GM12878 (cell line): ENCODE measurements at regions not wholly inside any gene's neighbourhood (a gene's known extent, or its start where the extent isn't known, plus 50 kb on each side); places are given as distances from the start of the nearest gene placed in this dataset.

Experiments
- BACH1 ChIP-seq: fragments of 450-650 bp; IDR thresholded peaks from 2 replicates; pipeline ENCODE4 v1.6.1; 2017; ENCODE audit warnings: mild to moderate bottlenecking, borderline replicate concordance
- IKZF1 ChIP-seq: fragments of 450-650 bp; conservative IDR thresholded peaks from 2 replicates; pipeline ENCODE4 v1.6.1; 2017; ENCODE audit warnings: antibody characterized with exemption, mild to moderate bottlenecking
- MTA3 ChIP-seq: IDR thresholded peaks from 2 replicates; pipeline ENCODE4 v1.6.1; 2012; ENCODE audit warnings: low read length, inconsistent platforms, borderline replicate concordance
- NFYB ChIP-seq: IDR thresholded peaks from 2 replicates; pipeline ENCODE4 v1.6.1; 2011; ENCODE audit warnings: low read depth, mild to moderate bottlenecking, low read length, improper control_type of control experiment, moderate library complexity; ENCODE audit not compliant: insufficient read depth
- POU2F2 ChIP-seq: IDR thresholded peaks from 3 replicates; pipeline ENCODE4 v1.6.1; 2011; ENCODE audit warnings: low read depth, mild to moderate bottlenecking, low read length, borderline replicate concordance
- SMC3 ChIP-seq: IDR thresholded peaks from 2 replicates; pipeline ENCODE4 v1.6.1; 2011; ENCODE audit warnings: low read length, improper control_type of control experiment, borderline replicate concordance
- STAT3 ChIP-seq: IDR thresholded peaks from 2 replicates; pipeline ENCODE4 v1.6.1; 2011; ENCODE audit warnings: low read depth, low read length, improper control_type of control experiment
- TF ChIP-seq, protein P1 (sequence below): fragments of 450-650 bp; IDR thresholded peaks from 2 replicates; pipeline ENCODE4 v1.6.1; 2017; ENCODE audit warnings: antibody characterized with exemption, mild to moderate bottlenecking, moderate library complexity
- TF ChIP-seq, protein P2 (sequence below), 3 experiments: IDR thresholded peaks in 2 of 3; conservative IDR thresholded peaks in 1 of 3; 2 replicates each; pipeline ENCODE4 v1.5.1; 2011; ENCODE audit warnings: low read depth in 3 of 3, low read length in 3 of 3, mild to moderate bottlenecking in 3 of 3, control low read depth in 2 of 3, moderate library complexity in 2 of 3, inconsistent platforms in 1 of 3, mixed read lengths in 1 of 3; ENCODE audit not compliant: control insufficient read depth in 2 of 3, insufficient read depth in 1 of 3; ENCODE audit errors: extremely low read depth in 1 of 3
- TF ChIP-seq, protein P3 (sequence below): IDR thresholded peaks from 2 replicates; pipeline ENCODE4 v1.6.1; 2011; ENCODE audit warnings: borderline replicate concordance, low read depth, mild to moderate bottlenecking, moderate library complexity, mixed read lengths, low read length; ENCODE audit not compliant: insufficient read depth; ENCODE audit errors: extremely low read length

DNA sequence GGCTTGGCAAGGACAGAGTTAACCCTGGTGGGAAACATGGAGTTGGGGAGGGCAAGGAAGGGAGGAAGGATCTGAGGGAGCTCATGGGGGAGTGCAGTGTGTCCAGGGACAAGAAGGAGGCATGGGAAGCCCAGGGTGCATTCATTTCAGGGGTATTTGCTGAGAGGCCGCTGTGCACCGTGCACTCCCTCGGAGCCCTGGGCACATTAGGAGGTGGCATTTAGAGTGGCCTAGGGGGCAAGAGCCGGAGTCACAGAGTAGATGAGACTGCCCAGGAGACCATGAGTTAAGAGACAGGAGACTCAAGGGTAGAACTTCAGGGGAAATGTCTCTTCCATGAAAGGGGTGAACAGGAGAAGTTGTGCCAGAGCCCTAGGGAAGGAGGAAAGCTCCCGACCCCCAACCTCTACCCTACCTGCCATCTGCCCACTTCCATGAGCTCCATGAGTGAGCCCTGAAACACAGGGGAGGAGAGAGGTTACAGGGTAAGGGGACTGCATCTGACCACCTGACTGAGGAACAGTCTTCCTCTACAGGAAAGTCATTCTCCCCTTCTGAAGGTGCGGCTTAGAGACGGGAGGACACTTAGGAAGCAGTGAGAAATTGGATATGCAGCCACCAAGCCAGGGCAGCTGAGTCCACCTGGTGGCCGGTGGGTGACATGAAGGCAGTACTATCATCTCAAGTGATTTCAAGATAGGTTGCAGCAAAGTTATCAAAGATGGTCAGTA lies 58.5 kb upstream of the COPS8 start (continued):
- TF ChIP-seq, protein P1, sequence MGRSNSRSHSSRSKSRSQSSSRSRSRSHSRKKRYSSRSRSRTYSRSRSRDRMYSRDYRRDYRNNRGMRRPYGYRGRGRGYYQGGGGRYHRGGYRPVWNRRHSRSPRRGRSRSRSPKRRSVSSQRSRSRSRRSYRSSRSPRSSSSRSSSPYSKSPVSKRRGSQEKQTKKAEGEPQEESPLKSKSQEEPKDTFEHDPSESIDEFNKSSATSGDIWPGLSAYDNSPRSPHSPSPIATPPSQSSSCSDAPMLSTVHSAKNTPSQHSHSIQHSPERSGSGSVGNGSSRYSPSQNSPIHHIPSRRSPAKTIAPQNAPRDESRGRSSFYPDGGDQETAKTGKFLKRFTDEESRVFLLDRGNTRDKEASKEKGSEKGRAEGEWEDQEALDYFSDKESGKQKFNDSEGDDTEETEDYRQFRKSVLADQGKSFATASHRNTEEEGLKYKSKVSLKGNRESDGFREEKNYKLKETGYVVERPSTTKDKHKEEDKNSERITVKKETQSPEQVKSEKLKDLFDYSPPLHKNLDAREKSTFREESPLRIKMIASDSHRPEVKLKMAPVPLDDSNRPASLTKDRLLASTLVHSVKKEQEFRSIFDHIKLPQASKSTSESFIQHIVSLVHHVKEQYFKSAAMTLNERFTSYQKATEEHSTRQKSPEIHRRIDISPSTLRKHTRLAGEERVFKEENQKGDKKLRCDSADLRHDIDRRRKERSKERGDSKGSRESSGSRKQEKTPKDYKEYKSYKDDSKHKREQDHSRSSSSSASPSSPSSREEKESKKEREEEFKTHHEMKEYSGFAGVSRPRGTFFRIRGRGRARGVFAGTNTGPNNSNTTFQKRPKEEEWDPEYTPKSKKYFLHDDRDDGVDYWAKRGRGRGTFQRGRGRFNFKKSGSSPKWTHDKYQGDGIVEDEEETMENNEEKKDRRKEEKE = no peak
- TF ChIP-seq STAT3 = no peak
- no peak for TF ChIP-seq NFYB
- TF ChIP-seq BACH1 = no peak
- TF ChIP-seq, protein P2, sequence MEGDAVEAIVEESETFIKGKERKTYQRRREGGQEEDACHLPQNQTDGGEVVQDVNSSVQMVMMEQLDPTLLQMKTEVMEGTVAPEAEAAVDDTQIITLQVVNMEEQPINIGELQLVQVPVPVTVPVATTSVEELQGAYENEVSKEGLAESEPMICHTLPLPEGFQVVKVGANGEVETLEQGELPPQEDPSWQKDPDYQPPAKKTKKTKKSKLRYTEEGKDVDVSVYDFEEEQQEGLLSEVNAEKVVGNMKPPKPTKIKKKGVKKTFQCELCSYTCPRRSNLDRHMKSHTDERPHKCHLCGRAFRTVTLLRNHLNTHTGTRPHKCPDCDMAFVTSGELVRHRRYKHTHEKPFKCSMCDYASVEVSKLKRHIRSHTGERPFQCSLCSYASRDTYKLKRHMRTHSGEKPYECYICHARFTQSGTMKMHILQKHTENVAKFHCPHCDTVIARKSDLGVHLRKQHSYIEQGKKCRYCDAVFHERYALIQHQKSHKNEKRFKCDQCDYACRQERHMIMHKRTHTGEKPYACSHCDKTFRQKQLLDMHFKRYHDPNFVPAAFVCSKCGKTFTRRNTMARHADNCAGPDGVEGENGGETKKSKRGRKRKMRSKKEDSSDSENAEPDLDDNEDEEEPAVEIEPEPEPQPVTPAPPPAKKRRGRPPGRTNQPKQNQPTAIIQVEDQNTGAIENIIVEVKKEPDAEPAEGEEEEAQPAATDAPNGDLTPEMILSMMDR (IDR thresholded peaks at IDR 0.05 in 2 of 3, conservative IDR thresholded peaks at IDR 0.05 in 1 of 3; ENCODE audit: control insufficient read depth in 2 of 3, extremely low read depth in 1 of 3, insufficient read depth in 1 of 3, low read depth in 3 of 3, low read length in 3 of 3) = peak; percentile 65 to 71 (median 70)
- 0 out of 2 replicates have a peak, but pooled peaks have one; percentile 10 for TF ChIP-seq IKZF1
- no peak for TF ChIP-seq MTA3
- TF ChIP-seq POU2F2 = no peak
- TF ChIP-seq SMC3 = peak; percentile 86
- TF ChIP-seq, protein P3, sequence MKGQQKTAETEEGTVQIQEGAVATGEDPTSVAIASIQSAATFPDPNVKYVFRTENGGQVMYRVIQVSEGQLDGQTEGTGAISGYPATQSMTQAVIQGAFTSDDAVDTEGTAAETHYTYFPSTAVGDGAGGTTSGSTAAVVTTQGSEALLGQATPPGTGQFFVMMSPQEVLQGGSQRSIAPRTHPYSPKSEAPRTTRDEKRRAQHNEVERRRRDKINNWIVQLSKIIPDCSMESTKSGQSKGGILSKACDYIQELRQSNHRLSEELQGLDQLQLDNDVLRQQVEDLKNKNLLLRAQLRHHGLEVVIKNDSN = no peak
